Upper lobe of left lung (tissue), 6 donors: ENCODE measurements at regions not wholly inside any gene's neighbourhood (a gene's known extent, or its start where the extent isn't known, plus 50 kb on each side); places are given as distances from the start of the nearest gene placed in this dataset.
"Not testable (repeated sequence)": the region's sequence is repeated elsewhere in the genome, so short reads cannot be mapped to it uniquely, and the experiment has no call there.

Experiments
- ATAC-seq, 2 donors: fragments of 200-7000 bp; cut with Tn5 transposase; one replicate each; pipeline ENCODE4 v1.9.1; 2022; ENCODE audit warnings: mild to moderate bottlenecking in 2 of 2, moderate library complexity in 2 of 2; ENCODE audit not compliant: low FRiP score in 2 of 2
- DNase-seq, 2 donors: peaks; one replicate each; pipeline ENCODE4 v3.0.0-alpha.2; 2019 to 2020
- H3K27ac ChIP-seq, 4 donors: fragments of 200-600 bp; sonication (generic); one replicate each; pipeline ENCODE4 v1.5.1; 2016 to 2019
- H3K27me3 ChIP-seq, 4 donors: fragments of 200-600 bp; sonication (generic); one replicate each; pipeline ENCODE4 v1.5.1; 2017 to 2019
- H3K36me3 ChIP-seq, 4 donors: fragments of 200-600 bp; sonication (generic); one replicate each; pipeline ENCODE4 v1.5.1; 2016 to 2019
- H3K4me1 ChIP-seq, 4 donors: fragments of 200-600 bp; sonication (generic); one replicate each; pipeline ENCODE4 v1.5.1; 2018 to 2019
- H3K4me3 ChIP-seq, 4 donors: fragments of 200-600 bp; sonication (generic); one replicate each; pipeline ENCODE4 v1.5.1; 2017 to 2019; ENCODE audit warnings: mild to moderate bottlenecking in 2 of 4, moderate library complexity in 1 of 4
- H3K9me3 ChIP-seq, 4 donors: fragments of 200-600 bp; sonication (generic); one replicate each; pipeline ENCODE4 v1.5.1; 2018 to 2019
- EP300 ChIP-seq, 4 donors: sonication (generic); formaldehyde crosslinking; IDR thresholded peaks; one replicate each; pipeline ENCODE4 v1.5.1; 2017; ENCODE audit warnings: antibody characterized with exemption in 4 of 4, control low read depth in 2 of 4
- POLR2A ChIP-seq, 4 donors: fragments of 450-650 bp; IDR thresholded peaks; one replicate each; pipeline ENCODE4 v1.5.1; 2016 to 2017; ENCODE audit warnings: antibody characterized with exemption in 4 of 4, mild to moderate bottlenecking in 2 of 4
- POLR2AphosphoS5 ChIP-seq, 2 donors: sonication (generic); formaldehyde crosslinking; IDR thresholded peaks; one replicate each; pipeline ENCODE4 v1.5.1; 2017; ENCODE audit warnings: antibody characterized with exemption in 2 of 2
- WGBS, 2 donors: methylation state at CpG; one replicate each; pipeline ENCODE4 v1.1.5; 2017 to 2018; 5-methylcytosine and 5-hydroxymethylcytosine counted together
- TF ChIP-seq, protein P1 (sequence below), 6 experiments: fragments of 450-650 bp in 4 of 6; fragments of 200-600 bp in 2 of 6; sonication (generic) in 2 of 6; IDR thresholded peaks; one replicate each; pipeline ENCODE4 v1.5.1; 2016 to 2019; ENCODE audit warnings: antibody characterized with exemption in 6 of 6
- donor health status: DM: no; HTN: no; CAD: no; lungs with moderate emphysema.
- donor health status: DM: no; HTN: yes; CAD: no; lungs with severe emphysema.

DNA sequence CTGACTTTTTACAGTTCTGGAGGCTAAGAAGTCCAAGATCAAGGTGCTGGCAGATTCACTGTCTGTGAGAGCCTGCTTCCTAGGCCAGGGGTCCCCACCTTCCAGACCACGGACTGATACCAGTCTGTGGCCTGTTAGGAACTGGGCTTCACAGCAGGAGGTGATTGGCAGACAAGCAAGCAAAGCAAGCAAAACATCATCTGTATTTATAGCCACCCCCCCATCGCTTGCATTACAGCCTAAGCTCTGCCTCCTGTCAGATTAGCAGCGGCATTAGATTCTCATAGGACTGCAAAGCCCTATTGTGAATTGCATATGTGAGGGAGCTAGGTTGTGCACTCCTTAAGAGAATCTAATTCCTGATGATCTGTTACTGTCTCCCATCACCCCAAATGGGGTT lies 194.7 kb upstream of the THRB start:
- 92 to 94% methylated on average over 2 to 3 of the region's 3 CpGs for WGBS, 2 donors
- H3K27me3 ChIP-seq = no peaks in the 10 kb centered on the region
- no peak for TF ChIP-seq EP300 (IDR thresholded peaks at IDR 0.05)
- DNase-seq (no peak), ATAC-seq (no peak)
- no peak overlapping the region for H3K4me3 ChIP-seq
- H3K36me3 ChIP-seq = no peaks in the 10 kb centered on the region
- H3K27ac ChIP-seq = no peak overlapping the region
- H3K9me3 ChIP-seq = no peaks in the 10 kb centered on the region
- H3K4me1 ChIP-seq = no peaks in the 10 kb centered on the region

DNA sequence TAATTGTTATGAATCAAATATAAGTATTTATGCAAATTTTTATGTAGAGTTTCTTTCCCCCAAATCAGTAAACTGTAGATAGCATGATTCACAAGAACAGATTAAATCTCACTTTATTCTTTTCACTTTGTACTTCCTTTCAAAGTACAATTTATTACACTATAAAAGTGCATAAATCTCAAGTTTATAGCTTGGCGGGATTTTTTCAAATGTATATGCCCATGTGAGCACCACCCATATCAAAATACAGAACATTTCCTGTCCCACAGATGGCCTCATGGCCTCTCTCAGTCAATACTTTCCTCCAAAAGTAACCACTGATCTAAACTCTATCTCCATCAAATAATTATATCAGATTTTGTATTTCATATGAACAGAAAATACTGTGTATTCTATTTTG lies 196.1 kb upstream of the THRB start:
- Histone ChIP-seq H3K27ac (no peak overlapping the region), H3K4me1 (no peaks in the 10 kb centered on the region), H3K36me3 (no peaks in the 10 kb centered on the region), H3K27me3 (no peaks in the 10 kb centered on the region), H3K4me3 (no peak overlapping the region), H3K9me3 (no peaks in the 10 kb centered on the region)
- ATAC-seq (no peak), DNase-seq (no peak)
- TF ChIP-seq, protein P1, sequence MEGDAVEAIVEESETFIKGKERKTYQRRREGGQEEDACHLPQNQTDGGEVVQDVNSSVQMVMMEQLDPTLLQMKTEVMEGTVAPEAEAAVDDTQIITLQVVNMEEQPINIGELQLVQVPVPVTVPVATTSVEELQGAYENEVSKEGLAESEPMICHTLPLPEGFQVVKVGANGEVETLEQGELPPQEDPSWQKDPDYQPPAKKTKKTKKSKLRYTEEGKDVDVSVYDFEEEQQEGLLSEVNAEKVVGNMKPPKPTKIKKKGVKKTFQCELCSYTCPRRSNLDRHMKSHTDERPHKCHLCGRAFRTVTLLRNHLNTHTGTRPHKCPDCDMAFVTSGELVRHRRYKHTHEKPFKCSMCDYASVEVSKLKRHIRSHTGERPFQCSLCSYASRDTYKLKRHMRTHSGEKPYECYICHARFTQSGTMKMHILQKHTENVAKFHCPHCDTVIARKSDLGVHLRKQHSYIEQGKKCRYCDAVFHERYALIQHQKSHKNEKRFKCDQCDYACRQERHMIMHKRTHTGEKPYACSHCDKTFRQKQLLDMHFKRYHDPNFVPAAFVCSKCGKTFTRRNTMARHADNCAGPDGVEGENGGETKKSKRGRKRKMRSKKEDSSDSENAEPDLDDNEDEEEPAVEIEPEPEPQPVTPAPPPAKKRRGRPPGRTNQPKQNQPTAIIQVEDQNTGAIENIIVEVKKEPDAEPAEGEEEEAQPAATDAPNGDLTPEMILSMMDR (IDR thresholded peaks at IDR 0.05) = no peak
- TF ChIP-seq POLR2A (IDR thresholded peaks at IDR 0.05) = no peak
- WGBS, 2 donors = 85 to 97% methylated on average over 1 of the region's 1 CpG

DNA sequence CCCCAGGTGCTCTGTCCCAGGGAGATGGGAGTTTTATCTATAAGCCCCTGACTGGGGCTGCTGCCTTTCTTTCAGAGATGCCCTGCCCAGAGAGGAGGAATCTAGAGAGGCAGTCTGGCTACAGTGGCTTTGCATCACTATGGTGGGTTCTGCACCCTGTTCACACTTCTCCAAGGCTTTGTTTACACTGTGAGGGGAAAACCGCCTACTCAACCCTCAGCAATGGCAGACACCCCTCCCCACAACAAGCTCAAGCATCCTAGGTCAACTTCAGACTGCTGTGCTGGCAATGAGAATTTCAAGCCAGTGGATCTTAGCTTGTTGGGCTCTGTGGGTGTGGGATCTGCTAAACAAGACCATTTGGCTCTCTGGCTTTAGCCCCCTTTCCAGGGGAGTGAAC lies 204.4 kb upstream of the THRB start:
- 78% methylated on average over 1 of the region's 1 CpG; no CpG with 5 or more reads in 1 of the 2 donors for WGBS, 2 donors
- H3K4me3 ChIP-seq, H3K27me3 ChIP-seq, H3K9me3 ChIP-seq, H3K4me1 ChIP-seq, H3K27ac ChIP-seq, DNase-seq, ATAC-seq, H3K36me3 ChIP-seq: not testable (repeated sequence)

DNA sequence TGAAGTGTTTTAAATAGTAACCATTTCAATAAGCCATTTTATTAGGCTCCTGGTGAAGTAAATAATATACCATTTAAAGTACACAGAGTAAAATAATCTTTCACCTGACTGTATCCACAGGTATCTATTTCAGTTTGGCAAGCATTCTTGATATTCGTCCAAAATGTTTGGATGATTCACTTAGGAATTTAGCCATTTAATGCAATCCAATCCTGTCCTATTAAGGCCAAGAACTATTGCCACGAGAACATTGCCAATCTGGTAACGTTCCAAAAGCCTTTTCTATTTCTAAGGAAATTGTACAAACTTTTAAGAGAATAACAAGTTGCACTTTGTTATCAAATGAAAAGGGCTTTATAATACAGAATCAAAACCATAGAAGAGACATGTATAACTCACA lies 209.8 kb upstream of the THRB start:
- TF ChIP-seq EP300 (IDR thresholded peaks at IDR 0.05) (no peak), POLR2AphosphoS5 (IDR thresholded peaks at IDR 0.05) (no peak), POLR2A (IDR thresholded peaks at IDR 0.05) (no peak)
- TF ChIP-seq, protein P1 (IDR thresholded peaks at IDR 0.05) = no peak
- Histone ChIP-seq H3K27me3 (no peaks in the 10 kb centered on the region), H3K4me3 (no peak overlapping the region), H3K4me1 (no peaks in the 10 kb centered on the region), H3K9me3 (no peaks in the 10 kb centered on the region), H3K27ac (no peak overlapping the region), H3K36me3 (no peaks in the 10 kb centered on the region)
- DNase-seq (no peak), ATAC-seq (no peak)
- WGBS, 2 donors = 56 to 66% methylated on average over 3 of the region's 3 CpGs

DNA sequence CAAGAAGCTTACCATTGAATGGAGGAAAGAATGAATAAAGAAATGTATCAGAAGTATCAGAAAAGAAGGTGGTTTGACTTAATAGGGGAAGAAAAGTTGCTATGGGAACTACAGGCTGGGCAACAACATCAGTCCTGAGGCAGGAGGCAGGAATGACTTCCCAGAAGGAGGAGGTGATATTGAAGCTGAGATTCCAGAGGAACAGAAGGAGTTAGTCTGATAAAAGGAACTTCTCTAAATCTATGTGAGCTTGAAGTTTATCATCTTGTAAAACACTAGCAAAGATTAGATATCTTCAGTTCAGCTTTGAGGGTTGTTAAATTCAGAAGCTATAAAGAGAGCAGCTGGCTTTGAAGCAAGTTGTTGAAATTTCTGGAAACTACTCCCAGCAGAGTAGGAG lies 213.3 kb upstream of the THRB start:
- no peaks in the 10 kb centered on the region for H3K36me3 ChIP-seq
- no peak overlapping the region for H3K4me3 ChIP-seq
- H3K27me3 ChIP-seq = no peaks in the 10 kb centered on the region
- TF ChIP-seq POLR2AphosphoS5 (IDR thresholded peaks at IDR 0.05) = no peak
- TF ChIP-seq, protein P1 (IDR thresholded peaks at IDR 0.05) = no peak
- TF ChIP-seq POLR2A (IDR thresholded peaks at IDR 0.05) = no peak
- no peak for TF ChIP-seq EP300 (IDR thresholded peaks at IDR 0.05)
- no peaks in the 10 kb centered on the region for H3K9me3 ChIP-seq
- no peaks in the 10 kb centered on the region for H3K4me1 ChIP-seq
- H3K27ac ChIP-seq = no peak overlapping the region
- DNase-seq (no peak), ATAC-seq (no peak)

DNA sequence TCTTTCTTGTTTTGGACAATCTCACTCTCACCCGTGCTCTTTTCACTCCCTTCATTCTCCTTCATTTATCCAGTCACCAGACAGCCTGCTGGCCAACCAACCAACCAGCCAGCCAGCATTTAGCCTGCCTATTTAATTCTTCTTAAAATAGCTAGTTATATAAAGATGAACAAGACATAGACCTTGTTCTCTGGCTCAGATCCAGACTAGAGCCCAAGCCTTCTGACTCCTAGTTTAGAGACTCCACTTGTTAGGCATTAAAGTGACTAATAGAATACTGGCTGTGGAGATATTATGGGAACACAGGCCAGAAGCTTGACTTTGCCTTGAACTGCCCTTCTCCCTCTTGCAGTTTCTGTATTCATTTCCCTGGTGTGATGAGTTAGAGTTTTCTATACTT lies 215.3 kb upstream of the THRB start:
- TF ChIP-seq EP300 (IDR thresholded peaks at IDR 0.05) = no peak
- no peak for TF ChIP-seq POLR2AphosphoS5 (IDR thresholded peaks at IDR 0.05)
- TF ChIP-seq, protein P1 (IDR thresholded peaks at IDR 0.05) = no peak
- TF ChIP-seq POLR2A (IDR thresholded peaks at IDR 0.05) = no peak
- Histone ChIP-seq H3K27ac (no peak overlapping the region), H3K27me3 (no peaks in the 10 kb centered on the region), H3K4me1 (no peaks in the 10 kb centered on the region), H3K36me3 (no peaks in the 10 kb centered on the region), H3K4me3 (no peak overlapping the region), H3K9me3 (no peaks in the 10 kb centered on the region)
- WGBS, 2 donors = 64 to 67% methylated on average over 1 of the region's 1 CpG
- no peak for ATAC-seq
- DNase-seq = no peak
